Peyer's patch (tissue), 4 donors: ENCODE measurements at regions not wholly inside any gene's neighbourhood (a gene's known extent, or its start where the extent isn't known, plus 50 kb on each side); places are given as distances from the start of the nearest gene placed in this dataset.
"Not testable (repeated sequence)": the region's sequence is repeated elsewhere in the genome, so short reads cannot be mapped to it uniquely, and the experiment has no call there.

Experiments
- CTCF ChIP-seq, 6 experiments: fragments of 450-650 bp in 4 of 6; fragments of 200-600 bp in 2 of 6; sonication (generic) in 1 of 6; IDR thresholded peaks; one replicate each; pipeline ENCODE4 v1.5.1; 2017 to 2019; ENCODE audit warnings: antibody characterized with exemption in 6 of 6, mild to moderate bottlenecking in 3 of 6, moderate library complexity in 1 of 6
- POLR2A ChIP-seq, 2 donors: fragments of 450-650 bp; IDR thresholded peaks; one replicate each; pipeline ENCODE4 v1.5.1; 2017; ENCODE audit warnings: antibody characterized with exemption in 2 of 2, mild to moderate bottlenecking in 2 of 2, moderate library complexity in 2 of 2

DNA sequence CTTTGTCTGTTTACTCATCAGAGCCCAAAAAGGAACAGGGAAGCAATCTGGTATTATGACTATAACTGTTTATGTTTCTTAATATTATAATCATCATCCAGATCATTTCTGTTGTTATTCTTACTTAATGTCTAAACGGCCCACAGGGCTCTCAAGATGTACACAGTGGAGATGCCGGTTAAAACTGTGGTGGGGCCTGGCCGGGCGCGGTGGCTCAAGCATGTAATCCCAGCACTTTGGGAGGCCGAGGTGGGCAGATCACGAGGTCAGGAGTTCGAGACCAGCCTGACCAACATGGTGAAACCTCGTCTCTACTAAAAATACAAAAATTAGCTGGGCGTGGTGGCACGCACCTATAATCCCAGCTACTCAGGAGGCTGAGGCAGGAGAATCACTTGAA lies 381.2 kb upstream of the CAMK1G start:
- TF ChIP-seq POLR2A, CTCF (IDR thresholded peaks at IDR 0.05): not testable (repeated sequence)
